Posterior cingulate gyrus (tissue), 11 donors: ENCODE measurements at regions not wholly inside any gene's neighbourhood (a gene's known extent, or its start where the extent isn't known, plus 50 kb on each side); places are given as distances from the start of the nearest gene placed in this dataset.
A peak's percentile ranks its signal among the peaks of the same experiment; 100 is the strongest.

Experiments
- DNase-seq, 10 donors: peaks; one replicate each; pipeline versions ENCODE4 v3.0.0 to v3.0.0-alpha.2; 2020 to 2021; ENCODE audit warnings: mixed read lengths in 3 of 10
- intact Hi-C: fragments of 100-400 bp; cut with DNase I; formaldehyde crosslinking; loops from one replicate; pipeline ENCODE4 v1.15.1; 2023

- peak in 1 of 10 donors; percentile 4 for DNase-seq
- intact Hi-C loops: no loop called here
These were observed 1233.0 kb upstream of the EYS start for GRCh38 chr6:66940003-66940402.

- intact Hi-C loops: no loop called here
- peak in 1 of 10 donors; percentile 61 for DNase-seq
These were observed 1230.2 kb upstream of the EYS start for GRCh38 chr6:66937180-66937579.

- DNase-seq: peak in 1 of 10 donors; percentile 52
- intact Hi-C loops: no loop called here
These were observed 1228.6 kb upstream of the EYS start for GRCh38 chr6:66935612-66936011.

DNA sequence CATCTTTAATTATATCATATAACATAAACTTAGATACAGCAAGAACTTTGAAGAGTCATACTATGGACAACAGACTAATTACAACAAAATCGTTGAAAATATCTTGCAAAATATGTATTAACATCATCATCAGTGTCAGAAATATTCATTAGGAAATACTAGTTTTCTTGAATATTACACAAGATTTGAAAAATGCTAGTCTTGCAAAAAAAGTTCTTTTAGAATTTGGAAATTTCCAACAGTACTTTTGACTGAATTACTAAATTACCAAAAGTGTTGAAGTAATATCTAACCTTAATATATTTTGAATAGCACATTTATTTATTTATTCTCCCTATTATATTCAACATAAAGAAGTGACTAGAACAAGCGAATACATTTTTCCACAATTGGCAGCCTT lies 1224.8 kb upstream of the EYS start:
- no peak for DNase-seq
- intact Hi-C loops: no loop called here

- no peak for DNase-seq
- intact Hi-C loops: no loop called here
These were observed 1223.7 kb upstream of the EYS start for GRCh38 chr6:66930559-66931290.

DNA sequence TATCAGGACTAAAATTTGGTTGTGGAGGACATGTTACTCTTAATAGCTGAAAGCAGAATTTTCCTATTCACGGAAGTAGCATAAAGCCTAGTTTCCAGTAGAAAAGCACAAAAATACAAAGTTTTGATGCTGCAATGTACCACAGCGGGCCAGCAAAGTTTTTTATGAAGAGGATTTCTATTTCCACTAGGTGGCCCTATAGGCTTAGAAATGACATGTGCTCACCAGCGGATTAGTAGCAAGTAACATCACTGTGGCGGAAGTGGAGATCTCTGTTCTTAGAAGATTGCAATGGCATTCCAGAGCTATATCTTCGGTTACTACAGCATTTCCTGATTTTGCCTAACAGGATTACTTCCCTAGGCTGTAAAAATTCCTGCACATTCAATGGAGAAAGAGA lies 1219.0 kb upstream of the EYS start:
- intact Hi-C loops: no loop called here
- DNase-seq: no peak

GRCh38 chr6:66913657-66914056 lies 1206.6 kb upstream of the EYS start:
- no peak for DNase-seq
- intact Hi-C loops: no loop called here

GRCh38 chr6:66902457-66902856 lies 1195.4 kb upstream of the EYS start:
- intact Hi-C loops: no loop called here
- DNase-seq: no peak

GRCh38 chr6:66900133-66901083 lies 1193.4 kb upstream of the EYS start:
- DNase-seq: no peak
- intact Hi-C loops: no loop called here

GRCh38 chr6:66897576-66897975 lies 1190.5 kb upstream of the EYS start:
- intact Hi-C loops: no loop called here
- no peak for DNase-seq

GRCh38 chr6:66896415-66896814 lies 1189.4 kb upstream of the EYS start:
- intact Hi-C loops: no loop called here
- DNase-seq: no peak

- DNase-seq: no peak
- intact Hi-C loops: no loop called here
These were observed 1176.4 kb upstream of the EYS start for GRCh38 chr6:66883453-66883852.

GRCh38 chr6:66866801-66867200 lies 1159.8 kb upstream of the EYS start:
- intact Hi-C loops: no loop called here
- DNase-seq: no peak

DNA sequence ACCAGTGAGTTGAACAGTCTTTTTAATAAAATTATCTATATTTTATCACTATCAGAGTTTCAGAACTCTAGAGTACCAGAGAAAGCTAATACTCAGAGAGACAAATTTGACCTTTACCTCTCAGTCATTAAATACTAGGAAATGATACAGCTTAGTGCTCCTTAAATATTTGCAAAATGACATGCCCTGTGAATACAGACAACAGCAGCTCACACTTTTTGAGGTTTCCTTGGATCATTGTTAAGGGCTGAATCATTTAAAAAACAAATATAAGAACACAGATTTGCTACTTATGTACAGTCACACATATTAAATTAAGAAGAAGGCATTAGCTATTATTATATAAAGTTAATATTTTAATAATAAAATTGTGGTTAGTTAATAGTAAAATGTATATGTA lies 1158.7 kb upstream of the EYS start:
- DNase-seq: no peak
- intact Hi-C loops: no loop called here

GRCh38 chr6:66861007-66861541 lies 1154.0 kb upstream of the EYS start:
- intact Hi-C loops: no loop called here

GRCh38 chr6:66860328-66860727 lies 1153.3 kb upstream of the EYS start:
- intact Hi-C loops: no loop called here
- DNase-seq: no peak

More at GRCh38 chr6:66861007-66861541, 1154.0 kb upstream of the EYS start:
- DNase-seq: no peak

GRCh38 chr6:66858196-66858595 lies 1151.2 kb upstream of the EYS start:
- intact Hi-C loops: no loop called here
- DNase-seq: no peak

- no peak for DNase-seq
- intact Hi-C loops: no loop called here
These were observed 1147.0 kb upstream of the EYS start for GRCh38 chr6:66854014-66854413.

- no peak for DNase-seq
- intact Hi-C loops: no loop called here
These were observed 1144.9 kb upstream of the EYS start for GRCh38 chr6:66851930-66852329.

- intact Hi-C loops: no loop called here
- DNase-seq: no peak
These were observed 1142.8 kb upstream of the EYS start for GRCh38 chr6:66849843-66850242.

DNA sequence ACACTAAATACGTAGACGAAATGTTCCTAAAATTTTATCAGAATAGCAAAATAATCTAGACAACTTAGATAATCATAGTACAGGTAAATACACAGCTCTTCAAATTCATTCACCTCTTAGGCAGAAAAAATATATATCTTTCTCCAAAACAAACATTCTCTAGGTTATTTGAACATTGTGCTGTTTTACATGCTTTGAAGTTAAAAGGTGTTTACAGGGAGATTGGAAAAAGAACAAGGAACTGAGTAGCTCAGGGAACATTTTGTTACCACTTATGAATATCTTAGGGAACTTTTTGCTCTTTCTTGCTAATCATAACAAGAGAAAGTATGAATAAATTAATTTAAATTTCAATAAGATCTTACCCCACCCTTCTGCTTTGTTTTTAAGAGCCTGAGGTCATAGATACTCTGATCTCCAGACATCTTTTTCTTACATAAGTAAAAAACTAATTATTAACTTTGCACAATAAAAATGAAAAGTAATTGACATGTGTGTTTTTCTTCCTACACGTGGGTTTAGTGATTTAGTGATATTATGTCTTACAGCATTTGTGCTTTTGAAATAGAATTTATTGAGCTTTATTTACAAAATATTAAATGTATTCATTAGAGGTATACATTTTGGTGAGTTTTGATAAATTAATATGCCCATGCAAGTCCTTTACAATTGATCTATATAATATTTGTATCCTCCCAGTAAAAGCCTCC lies 1141.4 kb upstream of the EYS start:
- intact Hi-C loops: no loop called here
- DNase-seq: no peak
